Activated CD8-positive, alpha-beta T cell treated with anti-CD3 and anti-CD28 coated beads, Interleukin-2, amount 10 ng/mL, durations not matched to agents 7 days and 5 days (primary cell): ENCODE measurements at regions not wholly inside any gene's neighbourhood (a gene's known extent, or its start where the extent isn't known, plus 50 kb on each side); places are given as distances from the start of the nearest gene placed in this dataset.

Experiments
- ATAC-seq: fragments of 150-1000 bp; cut with Tn5 transposase; one replicate; pipeline ENCODE4 v1.10.0; 2021; ENCODE audit warnings: moderate library complexity
- CTCF ChIA-PET: fragments of 350-600 bp; sonication (Branson Sonifier 250); formaldehyde crosslinking; loops from one replicate; lab custom pipeline; 2021; ENCODE audit warnings: antibody characterized with exemption; lab: Charles Lee
- POLR2A ChIA-PET: fragments of 350-600 bp; sonication (Branson Sonifier 250); formaldehyde crosslinking; loops from one replicate; lab custom pipeline; 2021; ENCODE audit warnings: antibody characterized with exemption; lab: Charles Lee
- DNase-seq: peaks from one replicate; pipeline ENCODE4 v3.0.0-alpha.2; 2020
- H3K27ac Mint-ChIP-seq: one replicate; pipeline ENCODE4 v1.8.0; 2021; ENCODE audit warnings: mild to moderate bottlenecking, mixed read lengths
- H3K27me3 Mint-ChIP-seq: one replicate; pipeline ENCODE4 v1.8.0; 2021; ENCODE audit warnings: low read depth, mixed read lengths
- H3K36me3 Mint-ChIP-seq: one replicate; pipeline ENCODE4 v1.8.0; 2021; ENCODE audit warnings: low read depth, mixed read lengths
- H3K4me1 Mint-ChIP-seq: one replicate; pipeline ENCODE4 v1.8.0; 2021; ENCODE audit warnings: low read depth, mixed read lengths
- H3K4me3 Mint-ChIP-seq: one replicate; pipeline ENCODE4 v1.8.0; 2021; ENCODE audit warnings: mild to moderate bottlenecking, mixed read lengths
- H3K9me3 Mint-ChIP-seq: one replicate; pipeline ENCODE4 v1.8.0; 2022; ENCODE audit warnings: mixed read lengths; ENCODE audit not compliant: insufficient read depth

DNA sequence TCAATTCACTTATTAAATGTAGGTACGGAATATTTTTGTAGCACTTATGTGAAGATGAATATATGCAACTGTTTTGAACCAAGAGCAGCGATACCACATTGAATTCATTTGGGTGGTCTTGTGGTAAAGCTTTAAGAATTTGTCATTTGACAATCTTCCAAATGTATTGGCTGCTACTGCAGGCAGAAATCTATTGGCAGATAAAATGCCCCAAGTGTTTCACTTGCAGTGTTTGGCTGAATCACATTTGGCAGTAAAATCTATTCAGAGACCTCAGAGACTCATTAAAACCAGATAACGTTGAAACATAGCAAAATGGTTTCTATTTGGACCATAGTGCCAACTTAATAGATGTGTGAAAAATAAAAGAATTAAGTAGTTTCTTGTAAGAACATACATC, 303.4 kb downstream of the FGF13 start:
- H3K36me3 Mint-ChIP-seq: no peaks in the 10 kb centered on the region
- ChIA-PET CTCF (no interaction called here), POLR2A (no interaction called here)
- H3K27me3 Mint-ChIP-seq: no peaks in the 10 kb centered on the region
- ATAC-seq: no peak
- no peak overlapping the region for H3K27ac Mint-ChIP-seq
- H3K9me3 Mint-ChIP-seq: no peaks in the 10 kb centered on the region
- no peaks in the 10 kb centered on the region for H3K4me1 Mint-ChIP-seq
- no peak for DNase-seq
- H3K4me3 Mint-ChIP-seq: no peak overlapping the region

DNA sequence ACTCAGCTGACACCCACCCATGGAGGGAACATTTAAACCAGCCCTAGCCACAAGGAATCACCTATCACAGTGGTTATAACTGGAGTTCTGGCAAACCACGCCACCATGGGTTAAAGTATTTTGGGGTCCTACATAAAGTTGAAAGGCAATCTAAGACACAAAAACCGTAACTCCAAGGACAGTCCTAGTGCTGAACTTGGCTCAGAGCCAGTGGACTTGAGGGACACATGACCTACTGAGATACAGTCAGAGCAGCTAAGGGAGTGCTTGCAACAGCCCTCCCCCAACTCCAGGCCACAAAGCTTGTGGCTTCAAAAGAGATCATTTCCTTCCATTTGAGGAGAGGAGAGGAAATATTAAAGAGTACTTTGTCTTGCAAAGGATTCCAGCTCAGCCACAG, 300.5 kb downstream of the FGF13 start:
- no peak overlapping the region for H3K27ac Mint-ChIP-seq
- CTCF ChIA-PET: no interaction called here
- H3K4me1 Mint-ChIP-seq: no peaks in the 10 kb centered on the region
- H3K9me3 Mint-ChIP-seq: no peaks in the 10 kb centered on the region
- no peak overlapping the region for H3K4me3 Mint-ChIP-seq
- ATAC-seq: no peak
- no peak for DNase-seq
- H3K36me3 Mint-ChIP-seq: no peaks in the 10 kb centered on the region
- POLR2A ChIA-PET: no interaction called here
- H3K27me3 Mint-ChIP-seq: no peaks in the 10 kb centered on the region
